NCI-H2196 treated with DMSO at 0.1 percent for 48 hours (cell line): ENCODE measurements at regions not wholly inside any gene's neighbourhood (a gene's known extent, or its start where the extent isn't known, plus 50 kb on each side); places are given as distances from the start of the nearest gene placed in this dataset.

Source experiments
- DNase-seq: peaks from one replicate; lab custom pipeline; 2025; ENCODE audit not compliant: unreplicated experiment; lab: John Stamatoyannopoulos, UW

DNA sequence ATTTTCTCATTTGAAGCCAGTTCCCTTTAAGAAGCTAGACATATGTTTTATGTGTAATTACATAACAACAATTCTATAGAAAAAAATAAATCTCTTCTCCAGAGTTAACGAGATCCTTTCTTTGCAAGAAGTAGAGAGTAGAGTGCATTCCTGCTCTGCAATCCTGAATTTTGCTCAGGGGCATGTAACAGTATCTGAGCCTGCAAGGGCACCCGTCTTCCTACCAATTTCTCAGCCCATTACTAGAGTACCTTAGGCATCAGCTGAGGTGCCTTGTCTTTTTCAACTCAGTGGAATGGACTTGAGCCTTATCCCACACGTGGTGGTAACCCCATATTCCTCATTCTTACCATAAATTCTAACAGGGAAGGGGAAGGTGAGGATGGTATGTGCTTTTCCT, 205.9 kb downstream of the IKZF2 start:
- DNase-seq, result no peak

DNA sequence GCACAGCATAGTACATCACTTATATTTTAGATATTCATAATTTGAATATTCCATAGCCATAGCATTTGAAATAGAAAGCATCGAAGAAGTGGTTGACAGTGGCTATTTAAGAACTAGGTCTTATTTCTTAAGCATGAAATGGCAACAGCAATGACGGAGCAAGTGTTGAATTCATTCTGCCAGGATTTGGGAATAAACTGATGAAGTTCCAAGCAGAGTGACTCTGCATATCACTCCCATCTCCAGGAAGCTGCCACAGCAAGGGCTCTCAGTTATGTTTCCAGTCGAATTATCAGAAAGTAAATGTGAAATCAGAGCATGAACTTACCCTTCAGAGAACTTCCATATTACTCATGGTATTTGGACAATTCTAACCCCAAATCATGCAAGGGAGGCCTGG, 208.1 kb downstream of the IKZF2 start:
- DNase-seq, result no peak

DNA sequence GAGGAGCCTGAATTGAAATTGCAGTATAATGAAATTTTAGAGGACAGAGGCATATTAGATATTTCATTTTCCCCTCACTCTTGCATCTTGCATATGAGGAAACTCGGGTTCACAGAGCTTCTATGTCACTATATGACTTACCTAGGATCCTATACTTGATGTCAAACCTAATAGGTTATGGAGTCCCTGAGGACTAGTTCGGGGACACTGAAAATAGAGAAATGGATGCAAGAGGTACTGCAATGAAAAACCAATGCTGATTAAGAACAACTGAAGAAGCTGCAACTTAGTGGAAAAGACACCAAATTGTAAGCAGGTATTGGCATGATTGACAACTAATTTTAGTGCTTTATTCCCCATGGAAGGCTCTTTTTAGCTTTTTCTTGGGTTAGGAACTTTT, 210.1 kb downstream of the IKZF2 start:
- DNase-seq, result no peak

DNA sequence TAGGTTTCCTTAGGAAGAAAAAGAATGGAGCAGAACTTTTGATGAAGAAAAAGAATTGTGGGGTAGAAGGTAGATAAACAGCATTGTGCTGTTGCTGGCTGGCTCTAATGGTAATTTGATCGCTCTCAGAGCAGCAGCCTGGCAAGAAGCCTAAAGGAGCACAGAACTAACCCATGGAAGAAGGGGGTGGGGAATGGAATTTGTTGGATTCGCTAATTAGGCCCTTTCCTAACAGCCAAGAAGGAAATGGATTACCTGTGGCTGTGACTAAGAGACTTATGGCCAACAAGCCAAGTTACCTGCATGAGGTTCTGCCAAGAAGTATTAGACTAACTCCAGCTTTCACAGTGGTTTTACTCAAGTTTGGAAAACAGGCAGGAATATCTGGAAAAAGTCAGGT, 210.6 kb downstream of the IKZF2 start:
- DNase-seq, result peak; percentile 81

DNA sequence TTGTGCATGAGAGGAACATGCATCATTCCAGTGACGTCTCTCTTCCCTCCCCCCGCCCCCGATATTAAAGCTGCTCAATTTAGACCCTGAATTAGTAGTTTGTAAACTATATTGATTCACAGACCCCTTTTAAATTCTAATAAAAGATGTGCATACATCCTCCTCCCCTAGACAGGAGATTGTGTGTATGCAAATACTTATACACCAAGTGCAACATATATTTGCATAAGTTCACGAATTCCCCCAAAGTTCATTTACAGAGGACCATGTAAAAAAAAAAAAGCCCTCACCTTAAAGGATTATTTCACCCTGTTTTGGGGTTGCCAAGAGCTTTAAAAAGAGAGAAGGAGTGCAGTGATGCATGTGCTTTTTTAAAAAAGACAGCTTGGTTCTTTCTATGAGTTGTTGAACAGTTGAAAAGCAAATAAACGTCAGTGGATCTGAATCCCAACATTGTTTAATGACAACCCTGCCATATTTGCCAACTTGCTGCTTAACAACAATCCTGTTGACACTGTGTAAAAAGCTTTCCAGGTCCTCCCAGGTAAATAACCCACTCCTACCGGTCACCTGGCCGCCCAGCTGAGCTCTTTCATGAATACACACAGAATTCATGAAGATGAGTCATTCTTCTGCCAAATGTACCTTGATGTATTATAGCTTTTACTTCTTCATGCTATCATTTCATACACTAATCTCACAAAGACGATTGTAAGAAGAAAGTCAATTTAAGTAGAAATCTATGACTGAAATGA, 211.5 kb downstream of the IKZF2 start:
- DNase-seq, result peak; percentile 93

DNA sequence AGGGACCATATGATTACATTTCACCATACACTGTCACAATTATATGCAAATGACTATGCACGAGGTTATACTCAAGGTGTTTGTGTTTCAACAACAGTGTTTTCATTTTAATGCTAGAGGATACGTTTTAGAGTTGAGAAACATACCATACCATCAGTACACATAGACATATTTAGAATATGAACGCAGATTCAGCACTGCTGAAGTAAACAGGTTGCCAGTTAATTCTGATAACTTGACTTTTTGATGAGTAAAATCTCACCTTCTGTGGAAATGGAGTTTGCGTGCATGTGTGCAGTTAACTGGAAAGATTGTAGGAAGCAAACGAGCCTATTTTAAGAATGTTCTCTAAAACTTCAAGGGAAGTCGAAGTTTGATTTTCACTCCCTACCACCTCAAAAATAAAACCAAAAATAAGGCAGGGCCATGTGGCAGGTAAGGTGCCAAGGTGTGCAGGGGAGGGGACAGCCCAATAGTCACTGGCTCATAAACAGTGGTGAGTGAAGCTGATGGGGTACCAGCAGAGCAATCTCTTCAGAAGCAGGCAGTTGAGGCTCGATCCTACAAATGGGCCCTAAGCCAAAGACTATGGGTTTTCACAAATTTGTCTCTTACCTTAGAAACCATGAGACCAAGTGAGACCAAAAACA, 213.1 kb downstream of the IKZF2 start:
- DNase-seq, result no peak

DNA sequence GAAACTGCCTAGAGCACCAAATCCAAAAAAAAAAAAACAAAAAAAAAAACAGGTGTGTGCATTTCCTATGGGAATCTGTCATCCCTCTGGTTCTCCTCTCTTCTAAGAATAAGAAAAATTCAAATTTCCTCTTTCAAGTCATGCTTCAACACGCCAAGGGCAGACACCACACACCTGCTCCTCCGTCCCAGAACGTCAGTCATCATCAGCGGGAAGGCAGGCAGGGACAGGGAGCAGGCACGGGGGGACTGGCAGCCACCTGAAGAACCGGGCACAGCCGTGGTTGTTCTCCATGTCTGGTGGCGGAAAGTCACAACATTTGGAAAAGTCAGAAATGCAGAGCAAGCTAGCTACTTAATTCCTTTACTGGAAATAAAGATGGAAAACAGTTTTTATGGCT, 214.8 kb downstream of the IKZF2 start:
- DNase-seq, result no peak

DNA sequence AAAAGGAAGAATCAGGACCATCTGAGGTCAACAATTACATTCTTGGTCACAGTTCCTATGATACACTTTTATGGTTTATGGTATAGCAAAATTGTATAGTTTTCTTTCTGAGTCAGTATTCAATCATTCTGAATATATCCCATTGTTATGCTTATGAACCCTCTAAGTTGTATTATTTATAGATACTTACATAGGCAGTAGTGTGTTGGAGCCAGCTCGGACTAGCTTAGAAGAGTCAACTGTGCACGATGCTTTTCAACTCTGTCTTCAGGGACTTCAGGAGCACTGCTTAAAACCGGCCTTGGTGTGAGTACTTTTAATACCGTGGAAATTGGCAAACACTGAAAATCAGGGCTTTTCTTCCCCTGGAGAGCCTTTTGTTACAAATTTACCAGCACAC, 215.7 kb downstream of the IKZF2 start:
- no peak for DNase-seq

DNA sequence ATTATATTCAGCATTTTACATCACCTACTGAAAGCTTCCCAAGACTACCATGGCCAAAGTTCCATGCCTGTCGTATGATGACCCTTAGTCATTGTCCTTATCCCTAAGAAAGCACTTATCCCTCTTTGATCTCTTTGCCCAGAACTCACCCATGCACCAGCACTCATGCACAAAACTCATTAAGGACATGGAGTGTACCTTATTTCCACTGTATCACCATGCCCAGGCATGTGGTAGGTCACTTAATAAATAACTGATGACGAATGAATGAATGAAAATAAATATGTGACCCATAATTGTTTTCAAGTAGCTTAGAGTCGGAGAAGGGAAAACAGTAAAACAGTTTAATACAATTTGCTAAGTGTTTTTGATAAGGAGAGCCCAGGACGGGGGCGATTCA, 220.1 kb downstream of the IKZF2 start:
- no peak for DNase-seq

DNA sequence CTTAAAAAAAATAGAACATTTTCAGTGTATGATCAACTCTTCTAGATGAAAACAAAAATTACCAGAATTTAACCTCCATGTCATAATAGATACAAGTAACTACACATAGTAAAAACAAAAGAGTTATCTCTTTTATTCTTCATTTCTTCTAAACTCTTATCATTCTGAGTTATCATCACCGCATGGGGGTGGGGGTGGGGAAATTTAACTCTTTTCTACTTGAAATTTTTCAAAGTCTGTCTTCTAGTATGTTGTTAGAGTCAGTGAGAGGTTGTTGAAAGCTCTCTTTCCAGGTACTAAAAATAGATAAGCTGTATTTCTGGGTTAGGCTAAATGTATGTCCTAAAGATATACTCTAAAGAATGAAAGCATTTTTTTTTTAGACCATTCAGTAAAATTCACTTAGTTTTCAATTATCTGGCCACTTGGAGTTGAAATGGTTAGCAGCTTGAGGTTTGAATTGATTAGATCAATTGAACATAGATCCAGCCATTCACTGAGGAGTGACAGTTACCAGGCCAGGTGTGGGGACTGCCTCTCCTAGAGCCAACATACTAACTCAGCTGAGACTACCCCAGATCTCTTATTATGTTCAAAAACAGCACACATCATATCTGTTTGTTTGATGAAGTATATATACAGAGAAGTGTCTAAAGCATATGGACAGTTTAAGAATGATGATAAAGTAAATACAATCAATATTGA, 220.7 kb downstream of the IKZF2 start:
- DNase-seq, result no peak

DNA sequence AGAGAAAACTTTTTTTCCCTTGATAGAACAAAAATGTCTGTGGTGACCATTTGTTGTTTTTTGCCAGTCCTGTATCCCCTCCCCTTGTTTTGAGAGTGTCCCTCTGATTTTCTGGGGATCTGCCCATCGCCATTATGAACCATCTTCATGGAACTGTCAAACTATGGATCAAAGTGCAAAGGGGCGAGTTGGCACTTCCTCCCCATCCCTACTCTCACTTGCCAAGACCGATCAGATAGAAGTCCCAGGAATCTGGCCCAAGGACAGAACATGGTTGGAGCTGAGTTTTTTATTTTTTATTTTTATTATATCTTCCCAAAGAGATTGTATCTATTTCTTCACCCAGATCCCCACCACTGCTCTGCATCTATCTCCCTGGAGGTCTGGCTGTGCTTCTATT, 221.4 kb downstream of the IKZF2 start:
- DNase-seq, result no peak

DNA sequence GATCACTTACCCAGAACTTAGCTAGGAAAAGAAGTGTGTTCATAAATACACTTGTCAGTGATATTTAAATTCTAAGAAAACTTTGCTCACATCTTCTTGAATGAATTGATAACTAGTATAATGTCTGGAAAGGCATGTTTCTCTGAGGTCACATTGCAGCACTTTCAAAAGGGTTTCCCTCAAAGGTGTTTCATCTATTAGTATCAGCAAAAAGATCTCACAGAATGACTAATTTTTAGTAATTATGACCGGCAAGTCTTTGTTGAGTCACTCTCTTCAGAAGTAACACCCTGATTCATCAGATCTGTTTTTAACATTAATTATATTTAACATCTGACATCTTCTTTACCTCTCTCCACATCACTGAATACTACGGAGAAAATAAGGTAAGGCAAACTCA, 222.3 kb downstream of the IKZF2 start:
- no peak for DNase-seq

DNA sequence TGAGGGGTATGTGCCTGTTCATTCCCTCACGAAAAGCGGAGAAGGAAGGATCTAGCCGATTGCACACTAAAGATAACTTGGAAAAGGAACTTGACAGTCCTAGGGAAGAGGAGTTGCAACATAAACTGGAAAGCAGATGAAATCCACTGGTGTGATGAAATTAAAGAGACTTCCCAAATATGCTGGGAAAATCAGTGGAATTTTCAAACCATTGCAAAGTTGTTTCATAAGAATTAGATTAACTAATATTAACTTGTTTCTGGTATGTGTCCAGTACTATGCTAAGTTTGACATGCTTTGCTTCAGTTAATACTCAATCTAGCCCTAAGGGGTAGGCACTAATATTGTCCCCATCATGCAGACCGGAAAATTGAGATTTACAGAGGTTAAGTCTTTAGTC, 222.7 kb downstream of the IKZF2 start:
- no peak for DNase-seq

DNA sequence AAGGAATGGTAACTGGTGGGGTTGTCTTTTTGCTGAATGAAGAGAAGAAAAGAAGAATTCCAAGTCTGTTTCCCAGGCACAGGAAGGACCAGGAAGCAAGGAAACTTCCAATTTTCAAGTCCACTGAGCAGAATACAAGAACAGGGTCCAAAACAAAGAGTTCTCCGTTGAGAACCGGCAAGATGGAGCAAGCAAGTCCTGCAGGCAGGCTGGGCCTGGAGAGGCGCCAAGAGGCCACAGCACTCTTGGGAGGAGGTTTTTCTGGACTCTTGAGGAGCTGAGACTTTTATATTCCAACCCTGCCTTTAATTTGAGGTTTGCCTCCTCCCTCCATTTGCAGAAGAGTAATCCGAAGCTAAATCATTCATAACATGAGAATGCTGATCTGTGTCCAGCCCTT, 224.5 kb downstream of the IKZF2 start:
- no peak for DNase-seq

DNA sequence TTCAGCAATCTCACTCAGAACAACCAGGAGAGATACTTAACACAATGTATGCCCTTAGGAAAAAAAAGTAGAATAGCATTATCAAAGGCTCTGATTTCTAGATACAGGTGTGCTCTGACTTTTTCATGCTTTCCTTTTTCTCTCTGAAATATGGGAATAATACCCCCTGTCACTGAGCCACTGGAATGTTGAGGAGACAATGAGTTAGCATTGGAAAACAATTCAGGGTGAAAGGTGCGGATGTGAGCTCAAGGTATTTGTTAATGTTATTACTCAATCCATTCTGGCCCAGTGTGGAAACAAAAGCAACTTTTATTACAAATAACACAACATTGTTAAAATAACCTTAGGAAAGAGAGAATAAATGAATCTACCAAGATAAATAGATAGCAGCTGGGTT, 228.0 kb downstream of the IKZF2 start:
- no peak for DNase-seq

DNA sequence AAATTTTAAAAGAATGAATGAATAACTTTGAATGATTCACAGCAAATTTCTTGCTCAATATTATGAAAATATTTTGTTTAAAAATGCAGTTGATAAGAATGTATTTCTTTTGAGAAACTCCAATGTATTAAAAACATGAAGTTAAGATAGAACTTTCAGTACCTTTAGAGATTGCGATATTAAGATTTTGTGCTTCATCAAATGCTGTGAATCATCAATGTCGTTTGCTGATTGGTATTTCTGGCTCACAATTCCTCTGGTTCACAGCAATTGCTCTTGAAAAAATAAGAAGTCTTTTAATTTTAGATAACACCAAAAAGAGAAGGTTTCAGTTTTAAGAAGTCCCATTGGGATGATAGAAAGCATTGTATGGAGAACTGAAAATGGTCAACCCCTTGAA, 228.7 kb downstream of the IKZF2 start:
- DNase-seq, result no peak

DNA sequence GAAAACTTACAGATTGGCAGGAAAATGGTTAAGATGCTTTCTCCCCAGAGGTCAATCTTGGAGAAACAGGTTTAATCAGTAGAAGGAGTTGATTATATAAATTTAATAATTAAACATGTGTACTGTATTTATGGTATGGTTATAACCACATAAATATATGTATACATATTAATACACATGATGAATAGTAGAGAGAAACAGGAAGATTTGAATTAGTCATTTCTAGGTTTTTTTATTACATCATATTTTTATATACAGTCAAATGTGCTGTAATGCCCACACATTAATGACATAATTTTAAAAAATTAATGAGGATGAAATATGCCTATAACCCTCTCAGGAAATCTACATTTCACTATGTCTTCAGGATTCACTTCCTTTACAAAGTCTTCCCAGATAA, 229.7 kb downstream of the IKZF2 start:
- no peak for DNase-seq

DNA sequence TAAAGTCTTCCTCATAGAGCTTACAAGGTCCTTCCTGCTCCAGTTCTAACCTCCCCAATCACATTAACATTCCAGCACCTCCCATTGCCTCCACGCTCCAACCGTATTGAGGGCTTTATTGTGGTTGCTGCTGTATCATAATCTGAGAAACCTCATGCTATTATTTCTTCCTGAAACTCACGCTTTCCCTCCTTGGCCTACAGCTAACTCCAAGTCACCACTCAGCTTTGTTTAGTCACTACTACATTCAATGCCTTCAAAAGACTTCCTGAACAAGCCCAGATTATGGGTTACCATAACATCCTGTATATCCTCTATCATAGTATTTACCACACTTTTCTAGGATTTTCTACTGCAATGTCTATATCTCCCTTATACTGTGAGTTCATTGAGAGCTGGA, 230.4 kb downstream of the IKZF2 start:
- DNase-seq, result no peak

DNA sequence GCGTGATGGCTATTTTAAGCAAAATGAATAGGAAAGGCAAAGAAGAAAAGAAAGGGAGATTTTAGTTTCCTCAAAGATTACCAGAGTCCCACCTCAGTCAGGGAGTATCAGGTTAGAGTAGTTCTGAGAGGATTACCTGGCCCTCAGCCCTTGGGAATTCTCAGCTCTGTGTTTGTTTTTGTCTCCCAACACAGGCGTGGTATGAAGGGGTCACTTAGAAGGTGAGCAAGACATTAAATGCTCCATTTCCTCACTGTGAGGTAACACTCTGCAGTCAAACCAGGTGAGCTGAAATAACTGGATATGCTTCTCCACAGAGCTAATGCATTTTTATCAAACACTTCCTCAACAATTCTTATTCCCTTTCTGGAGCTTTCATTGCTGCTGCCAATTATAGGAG, 232.2 kb downstream of the IKZF2 start:
- no peak for DNase-seq

DNA sequence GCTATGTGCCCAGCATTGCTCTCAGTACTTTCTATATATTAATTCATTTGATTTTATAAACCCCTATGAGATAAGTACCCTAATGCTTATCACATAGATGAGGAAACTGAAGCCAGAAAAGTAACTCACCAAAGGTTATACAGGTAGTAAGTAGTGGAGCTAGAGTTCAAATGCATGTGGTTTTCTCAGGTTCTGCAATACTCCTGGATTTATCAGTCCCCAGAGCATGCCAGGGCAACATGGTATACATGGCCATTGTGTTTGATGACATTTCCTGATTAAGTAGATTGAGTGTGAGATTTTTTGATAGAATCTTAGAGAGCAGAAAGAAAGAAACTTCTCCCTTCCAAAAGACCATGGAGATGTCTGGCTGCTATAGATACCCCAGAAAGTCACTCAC, 233.1 kb downstream of the IKZF2 start:
- DNase-seq, result no peak

DNA sequence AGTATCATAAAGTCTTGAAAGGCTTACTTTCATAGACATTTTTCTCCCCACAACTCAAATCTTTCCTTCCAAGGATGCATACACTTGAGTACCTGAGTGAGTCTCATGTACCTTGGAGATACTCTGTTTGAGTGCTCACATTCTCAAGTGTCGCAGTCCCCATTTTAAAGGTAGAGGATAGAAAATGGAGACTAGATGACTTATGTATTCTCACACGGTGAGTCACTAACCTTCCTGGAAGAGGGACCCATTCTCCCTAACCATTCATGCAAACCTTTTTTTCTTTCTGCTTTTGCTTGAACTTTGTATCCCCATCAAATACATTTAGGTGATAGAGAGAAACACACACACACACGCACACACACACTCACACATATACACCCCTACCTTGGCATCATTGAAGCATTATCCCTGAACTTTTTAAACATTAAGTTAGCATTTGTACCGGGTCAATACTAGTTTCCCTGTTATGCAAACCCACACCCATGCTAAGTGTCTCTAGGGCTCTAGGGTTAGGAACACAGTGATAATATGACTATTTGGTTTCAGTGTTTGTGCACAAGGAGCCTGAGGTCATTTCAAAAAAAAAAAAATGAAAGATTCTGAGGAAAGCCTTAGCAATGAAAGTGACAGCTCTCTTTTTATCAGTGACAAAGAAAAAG, 236.2 kb downstream of the IKZF2 start:
- DNase-seq, result no peak

DNA sequence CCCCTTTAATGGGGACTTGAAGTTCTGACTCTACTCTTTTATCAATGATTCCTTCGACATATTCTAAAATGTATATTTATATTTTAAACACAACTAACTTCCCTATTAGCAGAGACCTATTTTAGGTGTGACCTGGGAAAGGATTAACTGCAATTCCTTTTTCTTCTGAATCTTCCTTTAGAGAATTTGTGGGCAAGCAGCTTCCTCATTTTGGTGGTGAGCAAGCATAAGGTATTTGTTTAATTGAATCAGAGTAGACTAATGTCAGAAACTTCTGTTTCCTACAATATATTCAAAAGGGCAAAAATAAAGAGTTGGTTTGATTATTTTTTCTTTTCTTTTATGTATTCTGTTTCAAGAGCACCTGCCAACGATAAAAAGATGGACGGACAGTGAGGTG, 237.0 kb downstream of the IKZF2 start:
- DNase-seq, result no peak
